ENCODE measurements at regions not wholly inside any gene's neighbourhood (a gene's known extent, or its start where the extent isn't known, plus 50 kb on each side); places are given as distances from the start of the nearest gene placed in this dataset.
"Not testable (repeated sequence)": the region's sequence is repeated elsewhere in the genome, so short reads cannot be mapped to it uniquely, and the experiment has no call there.

DNA sequence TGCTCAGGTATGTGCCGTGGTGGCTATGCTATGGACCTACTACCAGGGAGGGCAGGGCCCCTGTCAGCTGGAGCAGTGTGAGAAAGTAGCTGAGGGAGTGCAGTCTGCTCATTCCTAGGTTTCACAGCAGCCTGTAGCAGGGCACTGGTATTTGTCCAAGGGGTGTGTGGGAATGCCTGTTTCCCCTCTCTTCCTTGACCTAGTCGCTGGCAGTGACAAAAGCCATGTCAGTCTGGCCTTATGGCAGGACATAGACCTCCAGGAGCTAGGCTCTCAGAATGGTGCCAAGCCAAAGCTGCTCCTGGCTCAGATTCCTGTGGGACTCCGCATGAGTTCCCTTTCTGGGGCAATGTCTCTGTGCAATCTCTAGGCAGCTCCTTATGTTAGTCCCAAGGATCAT, 253.9 kb upstream of the TYRP1 start:
- no peak overlapping the region for H3K27ac ChIP-seq (ENCODE audit: low read depth, low read length)
- H3K9me3 ChIP-seq (ENCODE audit: low read depth, low read length), result peaks cover 4% of the 10 kb centered on the region
- DNase-seq (ENCODE audit: insufficient read length, low spot score, missing footprints), result no peak
- no peaks in the 10 kb centered on the region for H3K79me2 ChIP-seq (ENCODE audit: insufficient read depth, low read length)
- no peaks in the 10 kb centered on the region for H3K36me3 ChIP-seq (ENCODE audit: insufficient read depth, low read length)
- H3K4me1 ChIP-seq (ENCODE audit: insufficient read depth, low read length), result no peaks in the 10 kb centered on the region
- TF ChIP-seq, protein P1, sequence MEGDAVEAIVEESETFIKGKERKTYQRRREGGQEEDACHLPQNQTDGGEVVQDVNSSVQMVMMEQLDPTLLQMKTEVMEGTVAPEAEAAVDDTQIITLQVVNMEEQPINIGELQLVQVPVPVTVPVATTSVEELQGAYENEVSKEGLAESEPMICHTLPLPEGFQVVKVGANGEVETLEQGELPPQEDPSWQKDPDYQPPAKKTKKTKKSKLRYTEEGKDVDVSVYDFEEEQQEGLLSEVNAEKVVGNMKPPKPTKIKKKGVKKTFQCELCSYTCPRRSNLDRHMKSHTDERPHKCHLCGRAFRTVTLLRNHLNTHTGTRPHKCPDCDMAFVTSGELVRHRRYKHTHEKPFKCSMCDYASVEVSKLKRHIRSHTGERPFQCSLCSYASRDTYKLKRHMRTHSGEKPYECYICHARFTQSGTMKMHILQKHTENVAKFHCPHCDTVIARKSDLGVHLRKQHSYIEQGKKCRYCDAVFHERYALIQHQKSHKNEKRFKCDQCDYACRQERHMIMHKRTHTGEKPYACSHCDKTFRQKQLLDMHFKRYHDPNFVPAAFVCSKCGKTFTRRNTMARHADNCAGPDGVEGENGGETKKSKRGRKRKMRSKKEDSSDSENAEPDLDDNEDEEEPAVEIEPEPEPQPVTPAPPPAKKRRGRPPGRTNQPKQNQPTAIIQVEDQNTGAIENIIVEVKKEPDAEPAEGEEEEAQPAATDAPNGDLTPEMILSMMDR (IDR thresholded peaks at IDR 0.05; ENCODE audit: extremely low read depth, low read depth, low read length), result no peak
- H3K4me2 ChIP-seq (ENCODE audit: insufficient read depth, low read length), result no peak overlapping the region
- no peaks in the 10 kb centered on the region for H4K20me1 ChIP-seq (ENCODE audit: insufficient read depth, low read length)
- H3K27me3 ChIP-seq (ENCODE audit: insufficient read depth, low read length), result no peaks in the 10 kb centered on the region
- no peak overlapping the region for H3K4me3 ChIP-seq (ENCODE audit: insufficient read depth, low read length)
- no peak overlapping the region for H2AFZ ChIP-seq (ENCODE audit: low read length)

DNA sequence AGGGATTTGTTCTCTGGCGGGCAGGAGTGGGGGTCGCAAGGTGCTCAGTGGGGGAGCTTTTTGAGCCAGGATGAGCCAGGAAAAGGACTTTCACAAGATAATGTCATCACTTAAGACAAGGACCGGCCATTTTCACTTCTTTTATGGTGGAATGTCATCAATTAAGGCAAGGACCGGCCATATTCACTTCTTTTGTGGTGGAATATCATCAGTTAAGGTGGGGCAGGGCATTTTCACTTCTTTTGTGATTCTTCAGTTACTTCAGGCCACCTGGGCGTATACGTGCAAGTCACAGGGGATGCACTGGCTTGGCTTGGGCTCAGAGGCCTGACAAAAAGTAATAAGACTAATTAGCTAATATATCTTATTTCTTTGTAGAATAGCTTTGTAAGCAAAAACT, 252.1 kb upstream of the TYRP1 start:
- not testable (repeated sequence) for H3K27me3 ChIP-seq (ENCODE audit: insufficient read depth, low read length); H3K36me3 ChIP-seq (ENCODE audit: insufficient read depth, low read length); H3K4me1 ChIP-seq (ENCODE audit: insufficient read depth, low read length); H3K4me3 ChIP-seq (ENCODE audit: insufficient read depth, low read length); H3K4me2 ChIP-seq (ENCODE audit: insufficient read depth, low read length); DNase-seq (ENCODE audit: insufficient read length, low spot score, missing footprints); H4K20me1 ChIP-seq (ENCODE audit: insufficient read depth, low read length); H3K9me3 ChIP-seq (ENCODE audit: low read depth, low read length); H3K27ac ChIP-seq (ENCODE audit: low read depth, low read length); H2AFZ ChIP-seq (ENCODE audit: low read length); H3K79me2 ChIP-seq (ENCODE audit: insufficient read depth, low read length)

DNA sequence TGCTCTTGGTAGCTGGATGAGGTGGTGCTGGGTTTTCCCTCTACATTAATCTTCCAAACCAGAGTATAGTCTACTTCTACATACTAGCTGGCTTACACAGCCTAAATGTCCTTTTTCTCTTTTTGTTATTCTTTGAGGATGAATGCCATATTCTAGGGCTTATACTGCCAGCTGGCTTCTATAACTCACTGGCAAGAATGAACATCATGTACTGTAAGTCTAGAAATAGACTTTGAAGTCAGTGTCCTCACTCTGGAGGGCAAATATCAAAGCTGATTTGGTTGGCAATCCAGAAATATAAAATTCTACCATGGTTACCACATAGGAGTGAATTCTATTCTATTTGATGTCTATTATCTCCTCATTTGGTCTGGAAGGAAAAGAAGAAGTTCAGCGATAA, 251.7 kb upstream of the TYRP1 start:
- Histone ChIP-seq H3K36me3 (ENCODE audit: insufficient read depth, low read length) (no peaks in the 10 kb centered on the region), H3K4me3 (ENCODE audit: insufficient read depth, low read length) (no peak overlapping the region), H3K4me1 (ENCODE audit: insufficient read depth, low read length) (no peaks in the 10 kb centered on the region)

DNA sequence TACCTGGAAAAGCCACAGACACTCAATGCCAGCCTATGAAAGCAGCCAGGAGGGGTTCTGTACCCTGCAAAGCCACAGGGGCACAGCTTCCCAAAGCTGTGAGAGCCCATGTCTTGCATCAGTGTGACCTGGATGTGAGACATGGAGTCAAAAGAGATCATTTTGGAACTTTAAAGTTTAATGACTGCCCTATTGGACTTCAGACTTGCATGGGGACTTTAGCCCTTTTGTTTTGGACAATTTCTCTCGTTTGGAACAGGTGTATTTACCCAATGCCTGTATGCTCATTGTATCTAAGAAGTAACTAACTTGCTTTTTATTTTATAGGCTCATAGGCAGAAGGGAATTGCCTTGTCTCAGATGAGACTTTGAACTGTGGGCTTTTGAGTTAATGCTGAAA, 244.9 kb upstream of the TYRP1 start:
- H3K27ac ChIP-seq (ENCODE audit: low read depth, low read length), result no peak overlapping the region
- H2AFZ ChIP-seq (ENCODE audit: low read length), result no peak overlapping the region
- H3K9me3 ChIP-seq (ENCODE audit: low read depth, low read length), result peaks cover 6% of the 10 kb centered on the region
- DNase-seq (ENCODE audit: insufficient read length, low spot score, missing footprints), result no peak
- H3K4me1 ChIP-seq (ENCODE audit: insufficient read depth, low read length), result no peaks in the 10 kb centered on the region
- H3K4me3 ChIP-seq (ENCODE audit: insufficient read depth, low read length), result no peak overlapping the region
- no peaks in the 10 kb centered on the region for H4K20me1 ChIP-seq (ENCODE audit: insufficient read depth, low read length)
- H3K27me3 ChIP-seq (ENCODE audit: insufficient read depth, low read length), result no peaks in the 10 kb centered on the region
- no peaks in the 10 kb centered on the region for H3K79me2 ChIP-seq (ENCODE audit: insufficient read depth, low read length)
- H3K36me3 ChIP-seq (ENCODE audit: insufficient read depth, low read length), result no peaks in the 10 kb centered on the region
- TF ChIP-seq, protein P1 (IDR thresholded peaks at IDR 0.05; ENCODE audit: extremely low read depth, low read depth, low read length), result no peak
- no peak overlapping the region for H3K4me2 ChIP-seq (ENCODE audit: insufficient read depth, low read length)

More for the DNA sequence above, 251.7 kb upstream of the TYRP1 start:
- Histone ChIP-seq H2AFZ (ENCODE audit: low read length) (no peak overlapping the region), H3K79me2 (ENCODE audit: insufficient read depth, low read length) (no peaks in the 10 kb centered on the region), H3K9me3 (ENCODE audit: low read depth, low read length) (peaks cover 4% of the 10 kb centered on the region), H3K27me3 (ENCODE audit: insufficient read depth, low read length) (no peaks in the 10 kb centered on the region), H3K4me2 (ENCODE audit: insufficient read depth, low read length) (no peak overlapping the region), H3K27ac (ENCODE audit: low read depth, low read length) (no peak overlapping the region), H4K20me1 (ENCODE audit: insufficient read depth, low read length) (no peaks in the 10 kb centered on the region)
- TF ChIP-seq, protein P1 (IDR thresholded peaks at IDR 0.05; ENCODE audit: extremely low read depth, low read depth, low read length), result no peak
- no peak for DNase-seq (ENCODE audit: insufficient read length, low spot score, missing footprints)

Data from osteoblast (primary cell).